ENCODE measurements at regions not wholly inside any gene's neighbourhood (a gene's known extent, or its start where the extent isn't known, plus 50 kb on each side); places are given as distances from the start of the nearest gene placed in this dataset.
"Not testable (repeated sequence)": the region's sequence is repeated elsewhere in the genome, so short reads cannot be mapped to it uniquely, and the experiment has no call there.

DNA sequence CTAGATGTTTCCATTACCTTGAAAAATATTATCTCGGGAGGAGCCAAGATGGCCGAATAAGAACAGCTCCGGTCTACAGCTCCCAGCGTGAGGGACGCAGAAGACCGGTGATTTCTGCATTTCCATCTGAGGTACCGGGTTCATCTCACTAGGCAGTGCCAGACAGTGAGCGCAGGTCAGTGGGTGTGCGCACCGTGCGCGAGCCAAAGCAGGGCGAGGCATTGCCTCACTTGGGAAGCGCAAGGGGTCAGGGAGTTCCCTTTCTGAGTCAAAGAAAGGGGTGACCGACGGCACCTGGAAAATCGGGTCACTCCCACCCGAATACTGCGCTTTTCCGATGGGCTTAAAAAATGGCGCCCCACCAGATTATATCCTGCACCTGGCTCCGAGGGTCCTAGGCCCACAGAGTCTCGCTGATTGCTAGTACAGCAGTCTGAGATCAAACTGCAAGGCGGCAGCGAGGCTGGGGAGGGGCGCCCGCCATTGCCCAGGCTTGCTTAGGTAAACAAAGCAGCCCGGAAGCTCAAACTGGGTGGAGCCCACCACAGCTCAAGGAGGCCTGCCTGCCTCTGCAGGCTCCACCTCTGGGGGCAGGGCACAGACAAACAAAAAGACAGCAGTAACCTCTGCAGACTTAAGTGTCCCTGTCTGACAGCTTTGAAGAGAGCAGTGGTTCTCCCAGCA is 367.8 kb downstream of the NR2F1-AS1 start:
- not testable (repeated sequence) for H3K4me1 ChIP-seq (ENCODE audit: insufficient read depth, low read length); H3K9me3 ChIP-seq (ENCODE audit: low read length); H3K36me3 ChIP-seq (ENCODE audit: insufficient read depth, low read length)

GRCh38 chr5:93209476-93209875 is 371.5 kb downstream of the NR2F1-AS1 start:
- Histone ChIP-seq H3K9ac (ENCODE audit: low read length) (no peak overlapping the region), H3K27me3 (ENCODE audit: control insufficient read depth in 1 of 2, insufficient read depth in 2 of 2, low read length in 2 of 2) (no peaks in the 10 kb centered on the region), H3K9me3 (ENCODE audit: low read length) (no peaks in the 10 kb centered on the region), H3K27ac (ENCODE audit: low read depth, low read length) (no peak overlapping the region), H3K36me3 (ENCODE audit: insufficient read depth, low read length) (no peaks in the 10 kb centered on the region), H3K4me1 (ENCODE audit: insufficient read depth, low read length) (peaks cover 5% of the 10 kb centered on the region), H3K4me3 (ENCODE audit: low read depth in 1 of 2, low read length in 2 of 2) (no peak overlapping the region)

More for the DNA sequence above, 367.8 kb downstream of the NR2F1-AS1 start:
- H3K27me3 ChIP-seq (ENCODE audit: control insufficient read depth in 1 of 2, insufficient read depth in 2 of 2, low read length in 2 of 2); H3K4me3 ChIP-seq (ENCODE audit: low read depth in 1 of 2, low read length in 2 of 2); H3K9ac ChIP-seq (ENCODE audit: low read length); H3K27ac ChIP-seq (ENCODE audit: low read depth, low read length): not testable (repeated sequence)

DNA sequence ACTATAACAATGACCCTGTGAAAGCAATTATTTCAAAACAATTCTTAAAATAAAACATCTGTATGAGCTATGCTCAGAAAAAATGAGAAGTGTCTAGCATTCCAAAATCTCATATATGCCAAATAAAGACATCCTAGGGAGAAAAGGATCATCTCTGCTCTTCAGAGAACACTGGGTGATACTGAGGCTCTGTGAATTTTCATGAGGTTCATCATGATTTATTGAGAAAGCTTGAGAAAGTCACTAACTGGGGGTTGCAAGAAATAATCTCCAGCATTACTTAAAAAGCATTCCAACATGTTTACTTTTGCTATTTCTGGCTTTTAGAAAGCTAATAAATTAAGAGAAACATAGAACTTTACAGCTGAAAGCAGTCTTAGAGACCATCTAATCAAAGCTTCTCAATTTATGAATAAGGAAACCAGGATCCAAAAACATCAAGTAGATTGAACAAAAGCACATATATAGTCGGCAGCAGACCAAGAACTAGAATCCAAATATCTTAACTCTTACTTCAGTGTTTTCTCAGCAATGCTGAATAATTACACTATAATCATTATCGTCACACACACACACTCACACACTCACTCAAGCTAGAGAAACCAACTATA is 372.8 kb downstream of the NR2F1-AS1 start:
- H3K9me3 ChIP-seq (ENCODE audit: low read length): no peaks in the 10 kb centered on the region
- no peak overlapping the region for H3K9ac ChIP-seq (ENCODE audit: low read length)
- H3K27ac ChIP-seq (ENCODE audit: low read depth, low read length): no peak overlapping the region
- H3K4me3 ChIP-seq (ENCODE audit: low read depth in 1 of 2, low read length in 2 of 2): no peak overlapping the region
- H3K36me3 ChIP-seq (ENCODE audit: insufficient read depth, low read length): no peaks in the 10 kb centered on the region
- H3K27me3 ChIP-seq (ENCODE audit: control insufficient read depth in 1 of 2, insufficient read depth in 2 of 2, low read length in 2 of 2): no peaks in the 10 kb centered on the region
- peaks cover 5% of the 10 kb centered on the region for H3K4me1 ChIP-seq (ENCODE audit: insufficient read depth, low read length)

GRCh38 chr5:93206203-93206602 is 374.8 kb downstream of the NR2F1-AS1 start:
- Histone ChIP-seq H3K4me3 (ENCODE audit: low read depth in 1 of 2, low read length in 2 of 2) (no peak overlapping the region), H3K9me3 (ENCODE audit: low read length) (no peaks in the 10 kb centered on the region), H3K27me3 (ENCODE audit: control insufficient read depth in 1 of 2, insufficient read depth in 2 of 2, low read length in 2 of 2) (no peaks in the 10 kb centered on the region), H3K36me3 (ENCODE audit: insufficient read depth, low read length) (no peaks in the 10 kb centered on the region), H3K27ac (ENCODE audit: low read depth, low read length) (no peak overlapping the region), H3K9ac (ENCODE audit: low read length) (no peak overlapping the region), H3K4me1 (ENCODE audit: insufficient read depth, low read length) (peaks cover 5% of the 10 kb centered on the region)

DNA sequence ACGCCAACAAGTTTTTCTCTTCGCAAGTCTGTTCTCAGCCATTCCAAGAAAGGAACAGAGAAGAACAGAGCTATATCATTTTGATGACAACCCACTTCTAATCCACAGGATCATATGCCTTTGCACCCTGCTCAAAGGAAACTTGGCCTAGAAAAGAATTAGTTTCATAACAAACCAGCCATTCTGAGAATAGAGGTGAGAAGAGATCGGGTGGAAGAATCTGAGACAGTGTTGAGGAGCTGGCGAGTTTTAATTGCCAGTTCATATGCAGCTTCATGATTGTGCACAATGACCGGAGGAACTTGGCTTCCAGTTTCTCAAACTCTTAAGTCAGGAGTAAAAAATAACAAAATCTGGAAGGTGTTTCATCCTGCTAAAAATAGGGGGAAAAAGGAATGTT is 380.0 kb downstream of the NR2F1-AS1 start:
- Histone ChIP-seq H3K27me3 (ENCODE audit: control insufficient read depth in 1 of 2, insufficient read depth in 2 of 2, low read length in 2 of 2) (no peaks in the 10 kb centered on the region), H3K27ac (ENCODE audit: low read depth, low read length) (no peak overlapping the region), H3K9ac (ENCODE audit: low read length) (no peak overlapping the region), H3K36me3 (ENCODE audit: insufficient read depth, low read length) (no peaks in the 10 kb centered on the region), H3K4me1 (ENCODE audit: insufficient read depth, low read length) (no peaks in the 10 kb centered on the region), H3K9me3 (ENCODE audit: low read length) (no peaks in the 10 kb centered on the region), H3K4me3 (ENCODE audit: low read depth in 1 of 2, low read length in 2 of 2) (no peak overlapping the region)

DNA sequence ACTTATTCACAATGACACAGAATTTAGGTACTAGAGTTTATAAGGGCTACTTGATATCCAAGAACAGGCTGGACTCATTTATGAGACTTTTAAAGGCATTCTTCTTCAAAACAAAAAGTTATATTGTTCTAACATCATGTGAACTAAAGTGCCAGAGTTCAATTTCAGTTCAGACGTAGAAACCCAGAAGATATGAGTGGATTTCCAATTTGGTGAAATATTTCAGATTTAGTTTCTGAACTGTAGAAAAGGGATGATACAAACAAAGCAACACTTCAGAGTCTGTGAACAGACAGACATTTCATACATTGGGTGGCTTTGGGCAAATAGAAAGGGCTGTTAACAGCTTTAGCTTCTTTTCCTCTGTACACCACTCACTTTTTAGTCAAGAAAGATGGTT is 384.0 kb downstream of the NR2F1-AS1 start:
- no peaks in the 10 kb centered on the region for H3K27me3 ChIP-seq (ENCODE audit: control insufficient read depth in 1 of 2, insufficient read depth in 2 of 2, low read length in 2 of 2)
- no peaks in the 10 kb centered on the region for H3K9me3 ChIP-seq (ENCODE audit: low read length)
- no peak overlapping the region for H3K4me3 ChIP-seq (ENCODE audit: low read depth in 1 of 2, low read length in 2 of 2)
- no peak overlapping the region for H3K27ac ChIP-seq (ENCODE audit: low read depth, low read length)
- H3K9ac ChIP-seq (ENCODE audit: low read length): no peak overlapping the region
- no peaks in the 10 kb centered on the region for H3K36me3 ChIP-seq (ENCODE audit: insufficient read depth, low read length)
- H3K4me1 ChIP-seq (ENCODE audit: insufficient read depth, low read length): no peaks in the 10 kb centered on the region

DNA sequence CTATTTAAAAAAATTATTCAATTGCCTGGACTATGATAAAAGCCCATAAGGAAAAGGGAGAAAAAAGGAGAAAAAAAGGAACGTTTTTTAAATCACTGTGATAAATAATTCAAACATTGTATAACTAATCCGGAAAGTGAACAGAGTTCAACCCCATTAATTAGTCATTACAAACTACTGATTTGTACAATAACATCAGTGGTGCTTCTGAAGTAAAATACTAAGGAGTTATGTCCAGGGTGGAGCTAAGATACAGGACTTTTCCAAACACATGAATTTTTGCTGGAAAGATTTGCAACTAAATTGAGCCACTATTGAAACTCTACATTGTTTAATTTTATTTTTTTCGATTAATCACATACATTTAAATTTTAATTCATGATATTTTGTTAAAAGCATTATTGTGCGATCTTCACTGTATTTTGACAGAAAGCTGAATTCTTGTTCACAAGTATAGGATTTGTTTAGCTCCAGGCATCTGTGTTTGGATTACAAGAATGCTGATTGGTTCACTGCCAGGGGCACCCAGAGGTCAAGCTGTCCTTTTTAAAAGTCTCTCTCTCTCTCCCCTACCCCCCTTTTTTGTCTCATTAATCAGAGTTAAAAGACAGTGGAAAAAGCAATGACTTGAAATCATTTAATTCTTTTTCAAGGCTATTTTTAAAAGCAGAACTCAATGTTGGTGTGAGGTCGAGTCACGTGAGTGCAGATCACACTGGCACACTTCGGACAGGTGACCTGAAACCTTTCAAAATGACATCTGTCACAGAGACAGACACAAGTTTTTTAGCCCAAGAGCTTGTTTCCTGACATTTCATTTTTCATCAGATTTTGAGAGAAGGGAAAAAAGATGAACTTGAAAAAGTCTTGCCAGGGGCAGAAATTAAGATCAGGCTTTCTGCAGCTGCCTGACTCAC is 387.3 kb downstream of the NR2F1-AS1 start:
- no peaks in the 10 kb centered on the region for H3K4me1 ChIP-seq (ENCODE audit: insufficient read depth, low read length)
- no peaks in the 10 kb centered on the region for H3K36me3 ChIP-seq (ENCODE audit: insufficient read depth, low read length)
- H3K9ac ChIP-seq (ENCODE audit: low read length): no peak overlapping the region
- no peak overlapping the region for H3K27ac ChIP-seq (ENCODE audit: low read depth, low read length)
- H3K27me3 ChIP-seq (ENCODE audit: control insufficient read depth in 1 of 2, insufficient read depth in 2 of 2, low read length in 2 of 2): no peaks in the 10 kb centered on the region
- H3K4me3 ChIP-seq (ENCODE audit: low read depth in 1 of 2, low read length in 2 of 2): no peak overlapping the region
- no peaks in the 10 kb centered on the region for H3K9me3 ChIP-seq (ENCODE audit: low read length)

GRCh38 chr5:93192683-93193082 is 388.3 kb downstream of the NR2F1-AS1 start:
- H3K4me1 ChIP-seq (ENCODE audit: insufficient read depth, low read length): no peaks in the 10 kb centered on the region
- no peak overlapping the region for H3K9ac ChIP-seq (ENCODE audit: low read length)
- H3K9me3 ChIP-seq (ENCODE audit: low read length): no peaks in the 10 kb centered on the region
- no peak overlapping the region for H3K4me3 ChIP-seq (ENCODE audit: low read depth in 1 of 2, low read length in 2 of 2)
- no peaks in the 10 kb centered on the region for H3K27me3 ChIP-seq (ENCODE audit: control insufficient read depth in 1 of 2, insufficient read depth in 2 of 2, low read length in 2 of 2)
- H3K27ac ChIP-seq (ENCODE audit: low read depth, low read length): no peak overlapping the region
- H3K36me3 ChIP-seq (ENCODE audit: insufficient read depth, low read length): no peaks in the 10 kb centered on the region

- no peak overlapping the region for H3K9ac ChIP-seq (ENCODE audit: low read length)
- no peaks in the 10 kb centered on the region for H3K4me1 ChIP-seq (ENCODE audit: insufficient read depth, low read length)
- no peaks in the 10 kb centered on the region for H3K36me3 ChIP-seq (ENCODE audit: insufficient read depth, low read length)
- H3K4me3 ChIP-seq (ENCODE audit: low read depth in 1 of 2, low read length in 2 of 2): no peak overlapping the region
- H3K9me3 ChIP-seq (ENCODE audit: low read length): no peaks in the 10 kb centered on the region
- no peaks in the 10 kb centered on the region for H3K27me3 ChIP-seq (ENCODE audit: control insufficient read depth in 1 of 2, insufficient read depth in 2 of 2, low read length in 2 of 2)
- H3K27ac ChIP-seq (ENCODE audit: low read depth, low read length): no peak overlapping the region
Measured at GRCh38 chr5:93192087-93192486, 388.9 kb downstream of the NR2F1-AS1 start.

DNA sequence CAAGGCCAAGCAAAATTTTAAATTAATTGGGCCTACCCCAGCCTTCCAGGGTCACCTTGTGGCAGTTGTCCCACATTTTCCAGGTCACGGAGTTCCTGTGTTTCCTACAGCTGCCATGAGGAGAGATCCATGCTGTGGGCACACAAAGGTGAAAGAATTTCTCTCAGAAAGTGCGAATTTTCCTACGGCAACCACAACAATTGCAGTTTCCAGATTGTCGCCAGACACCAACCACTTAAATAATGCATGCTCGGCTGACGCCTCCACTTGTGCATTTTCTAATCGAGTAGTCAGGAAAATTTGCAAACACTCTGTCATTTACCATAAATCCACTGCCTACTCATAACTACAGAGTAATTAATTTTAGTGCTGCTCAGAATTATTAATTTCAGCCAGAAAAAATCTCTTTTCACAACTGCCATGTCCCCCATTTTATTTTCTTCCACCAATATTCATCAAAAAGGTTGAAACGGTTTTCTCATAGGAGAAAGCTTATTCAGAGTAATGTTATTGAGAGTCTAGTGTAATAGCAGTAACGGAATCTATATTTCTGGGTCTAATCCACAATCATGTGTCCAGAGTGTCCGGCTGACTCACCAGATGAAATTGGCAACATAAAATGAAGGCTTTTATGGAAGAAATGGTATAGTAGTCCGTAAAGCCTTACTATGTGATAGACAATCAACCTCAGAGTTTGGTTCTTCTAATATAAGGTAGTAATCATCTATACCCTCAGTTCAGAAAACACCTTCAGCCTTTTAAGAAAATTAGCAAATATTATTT is 389.8 kb downstream of the NR2F1-AS1 start:
- H3K27ac ChIP-seq (ENCODE audit: low read depth, low read length): no peak overlapping the region
- no peak overlapping the region for H3K4me3 ChIP-seq (ENCODE audit: low read depth in 1 of 2, low read length in 2 of 2)
- H3K9ac ChIP-seq (ENCODE audit: low read length): no peak overlapping the region
- H3K36me3 ChIP-seq (ENCODE audit: insufficient read depth, low read length): no peaks in the 10 kb centered on the region
- no peaks in the 10 kb centered on the region for H3K9me3 ChIP-seq (ENCODE audit: low read length)
- no peaks in the 10 kb centered on the region for H3K4me1 ChIP-seq (ENCODE audit: insufficient read depth, low read length)
- no peaks in the 10 kb centered on the region for H3K27me3 ChIP-seq (ENCODE audit: control insufficient read depth in 1 of 2, insufficient read depth in 2 of 2, low read length in 2 of 2)

- Histone ChIP-seq H3K9me3 (ENCODE audit: low read length) (no peaks in the 10 kb centered on the region), H3K36me3 (ENCODE audit: insufficient read depth, low read length) (no peaks in the 10 kb centered on the region), H3K9ac (ENCODE audit: low read length) (no peak overlapping the region), H3K4me3 (ENCODE audit: low read depth in 1 of 2, low read length in 2 of 2) (no peak overlapping the region), H3K27ac (ENCODE audit: low read depth, low read length) (no peak overlapping the region), H3K27me3 (ENCODE audit: control insufficient read depth in 1 of 2, insufficient read depth in 2 of 2, low read length in 2 of 2) (no peaks in the 10 kb centered on the region), H3K4me1 (ENCODE audit: insufficient read depth, low read length) (no peaks in the 10 kb centered on the region)
Measured at GRCh38 chr5:93189707-93190120, 391.3 kb downstream of the NR2F1-AS1 start.

Data from muscle layer of colon (tissue), 2 donors.